ENCODE measurements at regions not wholly inside any gene's neighbourhood (a gene's known extent, or its start where the extent isn't known, plus 50 kb on each side); places are given as distances from the start of the nearest gene placed in this dataset.

DNA sequence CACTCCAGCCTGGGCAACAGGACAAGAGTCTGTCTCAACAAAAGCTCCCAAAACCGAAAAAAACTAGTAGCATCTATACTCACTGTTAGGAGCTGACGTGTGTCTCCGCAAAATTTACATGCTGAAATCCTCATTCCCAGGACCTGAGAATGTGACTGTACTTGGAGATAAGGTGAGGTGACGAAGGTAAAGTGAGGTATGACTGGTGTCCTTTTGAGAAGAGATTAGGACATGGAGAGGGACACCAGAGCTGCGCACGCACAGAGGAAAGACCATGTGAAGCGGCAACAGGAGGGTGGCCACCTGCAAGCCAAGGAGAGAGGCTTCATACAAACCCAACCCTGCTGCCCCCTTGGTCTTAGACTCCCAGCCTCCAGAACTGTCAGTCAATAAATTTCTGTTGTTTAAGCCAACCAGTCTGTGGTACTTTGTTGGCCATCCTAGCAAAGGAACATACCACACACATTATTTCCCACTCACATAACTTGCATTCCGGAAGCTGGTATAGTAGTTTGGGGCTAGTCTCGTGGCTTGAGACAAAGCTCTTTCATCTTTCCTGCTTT is 1154.0 kb upstream of the CELF2 start:
- TF ChIP-seq, protein P1, sequence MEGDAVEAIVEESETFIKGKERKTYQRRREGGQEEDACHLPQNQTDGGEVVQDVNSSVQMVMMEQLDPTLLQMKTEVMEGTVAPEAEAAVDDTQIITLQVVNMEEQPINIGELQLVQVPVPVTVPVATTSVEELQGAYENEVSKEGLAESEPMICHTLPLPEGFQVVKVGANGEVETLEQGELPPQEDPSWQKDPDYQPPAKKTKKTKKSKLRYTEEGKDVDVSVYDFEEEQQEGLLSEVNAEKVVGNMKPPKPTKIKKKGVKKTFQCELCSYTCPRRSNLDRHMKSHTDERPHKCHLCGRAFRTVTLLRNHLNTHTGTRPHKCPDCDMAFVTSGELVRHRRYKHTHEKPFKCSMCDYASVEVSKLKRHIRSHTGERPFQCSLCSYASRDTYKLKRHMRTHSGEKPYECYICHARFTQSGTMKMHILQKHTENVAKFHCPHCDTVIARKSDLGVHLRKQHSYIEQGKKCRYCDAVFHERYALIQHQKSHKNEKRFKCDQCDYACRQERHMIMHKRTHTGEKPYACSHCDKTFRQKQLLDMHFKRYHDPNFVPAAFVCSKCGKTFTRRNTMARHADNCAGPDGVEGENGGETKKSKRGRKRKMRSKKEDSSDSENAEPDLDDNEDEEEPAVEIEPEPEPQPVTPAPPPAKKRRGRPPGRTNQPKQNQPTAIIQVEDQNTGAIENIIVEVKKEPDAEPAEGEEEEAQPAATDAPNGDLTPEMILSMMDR (IDR thresholded peaks at IDR 0.05) = no peak
- H3K27ac Mint-ChIP-seq = no peak overlapping the region
- H3K36me3 Mint-ChIP-seq (ENCODE audit: low read depth) = no peaks in the 10 kb centered on the region
- no peak overlapping the region for H3K4me3 Mint-ChIP-seq
- DNase-seq = no peak
- no peaks in the 10 kb centered on the region for H3K27me3 Mint-ChIP-seq (ENCODE audit: low read depth, poor library complexity)
- no peaks in the 10 kb centered on the region for H3K4me1 Mint-ChIP-seq
- no peaks in the 10 kb centered on the region for H3K9me3 Mint-ChIP-seq

DNA sequence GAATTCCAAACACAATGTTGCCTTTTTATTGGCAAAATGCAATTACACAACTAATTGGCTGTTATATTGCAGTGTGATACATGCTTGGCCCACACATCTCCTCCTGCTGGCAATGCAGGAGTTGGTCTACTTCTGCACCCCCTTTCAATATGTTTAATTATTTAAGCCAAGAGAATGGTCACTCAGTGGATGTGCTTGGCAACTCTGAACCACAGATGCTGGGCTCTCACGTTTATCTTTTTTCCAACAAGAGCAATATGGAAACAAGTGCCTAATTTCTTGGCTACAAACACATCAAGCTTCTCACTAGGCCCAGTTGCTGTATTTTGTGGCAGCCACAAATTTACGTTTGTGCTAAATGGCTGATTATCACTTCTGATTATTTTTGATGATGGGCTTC is 1149.2 kb upstream of the CELF2 start:
- no peaks in the 10 kb centered on the region for H3K9me3 Mint-ChIP-seq
- peaks cover 8% of the 10 kb centered on the region for H3K4me1 Mint-ChIP-seq
- H3K27ac Mint-ChIP-seq = no peak overlapping the region
- no peaks in the 10 kb centered on the region for H3K27me3 Mint-ChIP-seq (ENCODE audit: low read depth, poor library complexity)
- DNase-seq = no peak
- TF ChIP-seq, protein P1 (IDR thresholded peaks at IDR 0.05) = no peak
- no peak overlapping the region for H3K4me3 Mint-ChIP-seq
- no peaks in the 10 kb centered on the region for H3K36me3 Mint-ChIP-seq (ENCODE audit: low read depth)

DNA sequence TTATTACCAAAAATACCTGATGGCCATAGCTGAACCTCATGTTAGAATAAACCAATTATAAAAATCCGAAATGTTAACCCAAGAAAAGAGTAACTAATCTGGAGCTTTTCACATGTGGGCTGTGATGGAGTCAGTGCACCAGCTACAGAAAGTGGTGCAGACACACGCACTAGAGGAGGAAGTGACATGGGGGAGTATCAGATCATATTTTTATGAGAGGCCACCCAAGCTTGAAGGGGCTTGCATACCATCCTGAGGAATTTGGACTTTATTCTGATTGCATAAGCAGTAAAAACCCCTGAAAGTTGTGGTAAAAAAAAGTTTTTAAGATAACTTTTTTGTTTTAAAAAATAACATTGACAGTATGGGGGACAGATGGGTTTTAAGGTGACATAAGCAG is 1148.5 kb upstream of the CELF2 start:
- H3K27me3 Mint-ChIP-seq (ENCODE audit: low read depth, poor library complexity) = no peaks in the 10 kb centered on the region
- no peak overlapping the region for H3K4me3 Mint-ChIP-seq
- peak overlapping the region; percentile 76 for H3K27ac Mint-ChIP-seq
- DNase-seq = no peak
- TF ChIP-seq, protein P1 (IDR thresholded peaks at IDR 0.05) = no peak
- peaks cover 8% of the 10 kb centered on the region for H3K4me1 Mint-ChIP-seq
- no peaks in the 10 kb centered on the region for H3K9me3 Mint-ChIP-seq
- no peaks in the 10 kb centered on the region for H3K36me3 Mint-ChIP-seq (ENCODE audit: low read depth)

DNA sequence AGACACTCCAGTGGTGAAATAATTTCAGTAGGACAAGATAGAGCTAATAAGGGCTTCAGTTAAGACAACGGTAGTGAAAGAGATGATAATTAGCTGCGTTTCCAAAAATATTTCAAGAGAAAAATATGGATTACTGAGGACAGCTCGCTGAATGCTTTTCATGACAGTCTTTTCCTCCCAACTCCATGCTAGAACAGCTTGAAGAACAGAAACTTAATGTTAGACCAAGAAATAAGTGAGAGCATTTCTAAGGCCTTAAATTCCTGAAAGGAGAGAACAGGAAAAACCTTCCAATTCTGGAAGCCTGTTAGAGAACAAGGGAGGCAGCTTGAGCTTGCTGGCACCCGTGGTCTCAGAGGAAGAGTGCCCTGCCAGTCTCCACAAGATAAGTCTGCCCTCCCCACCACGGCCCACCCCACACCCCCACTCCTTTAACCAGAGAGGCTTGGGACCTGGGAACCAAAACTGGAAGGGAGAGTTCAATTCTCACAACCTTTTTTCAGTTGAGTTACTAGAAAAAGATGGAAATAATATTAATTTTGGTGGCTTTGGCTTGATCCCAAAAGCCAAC is 1148.0 kb upstream of the CELF2 start:
- no peaks in the 10 kb centered on the region for H3K36me3 Mint-ChIP-seq (ENCODE audit: low read depth)
- no peak overlapping the region for H3K4me3 Mint-ChIP-seq
- H3K27me3 Mint-ChIP-seq (ENCODE audit: low read depth, poor library complexity) = no peaks in the 10 kb centered on the region
- DNase-seq = no peak
- H3K9me3 Mint-ChIP-seq = no peaks in the 10 kb centered on the region
- H3K4me1 Mint-ChIP-seq = peaks cover 8% of the 10 kb centered on the region
- H3K27ac Mint-ChIP-seq = peak overlapping the region; percentile 76
- TF ChIP-seq, protein P1 (IDR thresholded peaks at IDR 0.05) = no peak

DNA sequence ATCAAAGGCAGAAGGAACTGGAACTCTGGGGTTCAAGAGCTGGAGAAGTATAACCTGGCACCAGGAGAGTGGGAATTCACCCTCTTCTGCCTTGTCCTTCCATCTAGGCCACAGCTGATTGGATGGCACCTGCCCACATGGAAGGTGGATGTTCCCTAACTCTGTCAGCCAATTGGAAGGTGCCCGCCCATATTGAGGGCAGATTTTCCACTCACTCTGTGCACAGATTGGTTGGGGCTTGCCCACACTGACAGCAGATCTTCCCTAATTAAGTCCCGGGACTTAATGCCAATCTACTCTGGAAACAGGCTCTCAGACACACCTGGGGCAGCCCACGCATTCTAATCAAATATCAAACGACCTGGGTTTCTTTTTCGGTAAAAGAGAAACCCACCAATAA is 1142.3 kb upstream of the CELF2 start:
- Mint-ChIP-seq H3K36me3 (ENCODE audit: low read depth) (no peaks in the 10 kb centered on the region), H3K9me3 (no peaks in the 10 kb centered on the region), H3K27ac (no peak overlapping the region), H3K27me3 (ENCODE audit: low read depth, poor library complexity) (no peaks in the 10 kb centered on the region), H3K4me3 (no peak overlapping the region), H3K4me1 (no peaks in the 10 kb centered on the region)
- TF ChIP-seq, protein P1 (IDR thresholded peaks at IDR 0.05) = no peak
- no peak for DNase-seq

DNA sequence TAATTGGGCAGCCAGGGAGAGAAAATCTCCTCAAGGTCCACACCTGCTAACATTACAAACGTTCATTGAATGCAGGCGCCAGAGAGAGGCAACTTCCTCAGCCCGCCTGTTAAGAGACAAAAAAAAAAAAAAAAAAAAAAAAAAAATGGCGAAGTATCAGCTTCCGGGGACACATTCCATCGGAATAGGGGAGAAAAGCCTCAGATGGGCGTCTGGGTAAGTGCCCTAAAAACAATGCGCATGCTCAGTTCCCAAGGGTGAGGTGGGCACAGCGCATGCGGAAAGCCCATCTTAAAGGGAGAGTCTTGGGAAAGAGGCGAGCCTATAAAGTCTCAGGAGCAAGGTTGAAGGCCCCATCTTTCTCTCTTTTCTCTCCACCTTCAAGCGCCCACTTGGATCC is 1139.7 kb upstream of the CELF2 start:
- DNase-seq = no peak
- Mint-ChIP-seq H3K36me3 (ENCODE audit: low read depth) (no peaks in the 10 kb centered on the region), H3K27me3 (ENCODE audit: low read depth, poor library complexity) (no peaks in the 10 kb centered on the region), H3K27ac (no peak overlapping the region), H3K4me1 (no peaks in the 10 kb centered on the region), H3K9me3 (peaks cover 4% of the 10 kb centered on the region), H3K4me3 (no peak overlapping the region)
- TF ChIP-seq, protein P1 (IDR thresholded peaks at IDR 0.05) = no peak

Data from nephron progenitor cell (in vitro differentiated cells).